Stimulated activated effector memory CD8-positive, alpha-beta T cell treated with anti-CD3 and anti-CD28 coated beads, Interleukin-12 subunit alpha, Interleukin-12 subunit beta, amount 100 ng/mL, for 72 hours (primary cell): ENCODE measurements at regions not wholly inside any gene's neighbourhood (a gene's known extent, or its start where the extent isn't known, plus 50 kb on each side); places are given as distances from the start of the nearest gene placed in this dataset.
"Not testable (repeated sequence)": the region's sequence is repeated elsewhere in the genome, so short reads cannot be mapped to it uniquely, and the experiment has no call there.

Experiments used
- ATAC-seq: fragments of 150-1000 bp; cut with Tn5 transposase; 2 replicates; pipeline ENCODE4 v1.10.0; 2021
- DNase-seq, 2 donors: peaks; one replicate each; pipeline ENCODE4 v3.0.0; 2021 to 2022; ENCODE audit warnings: low spot score in 2 of 2
- H3K27ac Mint-ChIP-seq: one replicate; pipeline ENCODE4 v1.8.0; 2022; ENCODE audit warnings: mild to moderate bottlenecking, mixed read lengths
- H3K36me3 Mint-ChIP-seq: one replicate; pipeline ENCODE4 v1.8.0; 2022; ENCODE audit warnings: mild to moderate bottlenecking, mixed read lengths
- H3K4me1 Mint-ChIP-seq: one replicate; pipeline ENCODE4 v1.8.0; 2022; ENCODE audit warnings: mixed read lengths
- H3K4me3 Mint-ChIP-seq: one replicate; pipeline ENCODE4 v1.8.0; 2022; ENCODE audit warnings: mild to moderate bottlenecking, mixed read lengths
- H3K9me3 Mint-ChIP-seq: one replicate; pipeline ENCODE4 v1.8.0; 2022; ENCODE audit warnings: mixed read lengths

DNA sequence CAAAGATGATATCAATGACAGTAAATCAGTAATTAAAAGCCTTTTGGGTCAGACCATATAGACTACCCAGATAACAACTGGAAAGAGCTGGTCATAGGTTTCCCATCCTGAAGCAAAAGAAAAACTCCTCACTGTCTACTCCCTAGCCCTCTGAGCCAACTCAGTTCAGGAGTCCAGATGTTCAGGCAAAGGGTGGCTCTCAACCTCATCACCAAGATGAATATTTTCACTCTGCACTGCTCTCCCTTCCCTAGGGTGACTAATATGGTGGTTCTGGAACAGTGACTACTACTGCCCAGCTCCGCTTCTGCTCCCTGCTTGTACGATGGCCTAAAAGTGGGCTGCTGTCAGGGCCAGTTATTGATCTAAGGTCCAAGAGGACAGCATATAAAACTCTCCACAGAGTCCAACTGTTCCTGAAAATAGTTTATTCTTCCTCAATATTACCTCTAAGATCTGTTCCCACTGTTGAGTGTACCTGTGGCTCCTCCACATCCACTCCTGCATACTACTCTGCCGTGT lies 263.4 kb upstream of the SLC30A5 start:
- H3K4me3 Mint-ChIP-seq, result no peak overlapping the region
- ATAC-seq (no peak), DNase-seq (no peak)
- H3K27ac Mint-ChIP-seq, result no peak overlapping the region
- no peaks in the 10 kb centered on the region for H3K36me3 Mint-ChIP-seq
- H3K4me1 Mint-ChIP-seq, result no peaks in the 10 kb centered on the region
- no peaks in the 10 kb centered on the region for H3K9me3 Mint-ChIP-seq

DNA sequence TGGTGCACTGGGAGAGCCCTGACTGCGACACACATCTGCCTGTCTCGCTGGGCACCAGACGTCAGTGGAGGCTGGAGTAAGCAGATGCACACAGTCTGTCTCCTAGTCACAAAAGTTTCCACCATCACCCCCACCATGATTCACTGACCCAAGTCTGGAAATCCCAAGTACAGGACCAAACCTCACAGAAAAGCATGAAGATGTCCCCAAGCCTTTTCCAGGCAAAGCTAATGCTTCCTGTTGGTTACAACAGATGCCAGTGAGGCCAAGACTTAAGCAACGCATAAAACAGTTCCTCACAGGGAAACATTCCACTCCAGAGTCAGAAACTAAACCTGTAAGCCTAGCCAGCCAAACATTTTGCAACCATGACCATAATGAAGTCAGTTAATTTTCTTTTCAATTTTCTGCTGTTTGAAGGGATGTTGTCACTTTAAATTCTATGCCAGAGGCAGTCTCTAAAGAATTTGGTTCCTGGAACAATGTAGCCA lies 259.3 kb upstream of the SLC30A5 start:
- no peak overlapping the region for H3K4me3 Mint-ChIP-seq
- H3K4me1 Mint-ChIP-seq, result no peaks in the 10 kb centered on the region
- no peaks in the 10 kb centered on the region for H3K9me3 Mint-ChIP-seq
- no peaks in the 10 kb centered on the region for H3K36me3 Mint-ChIP-seq
- ATAC-seq (no peak), DNase-seq (no peak)
- no peak overlapping the region for H3K27ac Mint-ChIP-seq

DNA sequence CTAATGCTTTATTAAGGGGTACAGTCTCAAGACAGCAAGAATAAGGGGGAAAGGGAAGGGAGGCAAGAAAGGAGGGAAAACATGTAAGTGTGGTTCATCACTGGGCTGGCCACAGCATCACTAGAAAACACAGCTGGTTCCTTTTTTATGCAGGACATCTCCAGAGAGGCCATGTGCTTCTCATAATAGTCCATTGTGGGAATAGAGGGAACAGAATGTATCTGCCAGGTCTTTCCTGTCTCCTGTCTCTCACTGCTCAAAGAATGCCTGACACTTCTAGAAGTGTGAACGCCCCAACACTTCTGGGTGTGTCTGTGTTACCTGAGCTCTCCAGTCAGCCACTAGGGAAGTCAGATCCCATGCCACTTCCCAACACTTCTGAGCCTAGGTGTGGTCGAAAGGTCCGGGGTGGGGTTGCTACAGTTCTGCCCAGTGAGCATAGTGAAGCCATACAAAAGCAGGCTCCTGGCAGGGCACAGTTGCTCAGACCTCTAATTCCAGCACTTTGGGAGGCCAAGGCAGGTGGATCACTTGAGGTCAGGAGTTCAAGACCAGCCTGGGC lies 255.6 kb upstream of the SLC30A5 start:
- no peaks in the 10 kb centered on the region for H3K4me1 Mint-ChIP-seq
- DNase-seq, result no peak
- H3K36me3 Mint-ChIP-seq, result no peaks in the 10 kb centered on the region
- no peaks in the 10 kb centered on the region for H3K9me3 Mint-ChIP-seq
- no peak overlapping the region for H3K4me3 Mint-ChIP-seq
- no peak overlapping the region for H3K27ac Mint-ChIP-seq
- ATAC-seq, result no peak

GRCh38 chr5:68839019-68839552 lies 254.7 kb upstream of the SLC30A5 start:
- no peak for DNase-seq
- H3K27ac Mint-ChIP-seq, result no peak overlapping the region
- ATAC-seq, result no peak
- no peaks in the 10 kb centered on the region for H3K9me3 Mint-ChIP-seq
- H3K4me3 Mint-ChIP-seq, result no peak overlapping the region
- H3K4me1 Mint-ChIP-seq, result no peaks in the 10 kb centered on the region
- H3K36me3 Mint-ChIP-seq, result no peaks in the 10 kb centered on the region

DNA sequence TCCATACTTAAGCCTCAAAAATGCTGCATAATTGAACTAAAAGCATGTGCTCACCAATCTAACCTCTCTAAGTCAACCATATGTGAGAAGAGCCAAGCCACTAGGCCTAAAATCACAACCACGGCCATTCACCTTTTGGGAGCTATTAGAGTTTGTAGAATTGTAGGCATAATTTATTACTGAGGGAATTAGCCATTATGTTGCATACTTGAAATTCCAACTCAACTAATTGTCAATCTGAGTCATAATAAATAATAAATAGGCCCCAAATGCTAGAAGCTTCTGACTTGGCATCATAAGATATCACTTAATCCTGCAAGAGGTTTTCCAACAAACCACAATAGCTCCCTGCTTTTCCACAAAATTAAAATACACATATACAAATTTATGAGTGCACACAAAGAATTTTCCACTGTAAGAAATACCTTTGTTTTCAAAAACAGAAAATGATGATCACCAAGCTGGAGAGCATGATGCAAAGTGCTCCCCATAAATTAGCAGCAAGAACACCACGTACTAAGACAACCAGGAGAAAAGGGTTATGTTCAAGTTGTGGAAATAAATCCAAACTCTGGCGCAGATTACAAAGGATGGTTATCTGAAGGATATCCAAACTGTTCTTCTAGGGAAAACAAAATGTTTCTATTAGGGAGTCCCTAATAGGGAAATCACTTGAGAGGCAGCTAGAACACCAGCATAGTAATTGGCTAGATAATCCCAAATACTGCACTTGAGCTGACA lies 250.0 kb upstream of the SLC30A5 start:
- no peaks in the 10 kb centered on the region for H3K36me3 Mint-ChIP-seq
- no peaks in the 10 kb centered on the region for H3K9me3 Mint-ChIP-seq
- H3K4me1 Mint-ChIP-seq, result no peaks in the 10 kb centered on the region
- no peak overlapping the region for H3K4me3 Mint-ChIP-seq
- no peak overlapping the region for H3K27ac Mint-ChIP-seq
- DNase-seq (no peak), ATAC-seq (no peak)

- Mint-ChIP-seq H3K27ac (no peak overlapping the region), H3K36me3 (no peaks in the 10 kb centered on the region), H3K9me3 (no peaks in the 10 kb centered on the region), H3K4me3 (no peak overlapping the region), H3K4me1 (no peaks in the 10 kb centered on the region)
- DNase-seq (no peak), ATAC-seq (no peak)
These were observed 248.7 kb upstream of the SLC30A5 start for GRCh38 chr5:68845131-68845530.

DNA sequence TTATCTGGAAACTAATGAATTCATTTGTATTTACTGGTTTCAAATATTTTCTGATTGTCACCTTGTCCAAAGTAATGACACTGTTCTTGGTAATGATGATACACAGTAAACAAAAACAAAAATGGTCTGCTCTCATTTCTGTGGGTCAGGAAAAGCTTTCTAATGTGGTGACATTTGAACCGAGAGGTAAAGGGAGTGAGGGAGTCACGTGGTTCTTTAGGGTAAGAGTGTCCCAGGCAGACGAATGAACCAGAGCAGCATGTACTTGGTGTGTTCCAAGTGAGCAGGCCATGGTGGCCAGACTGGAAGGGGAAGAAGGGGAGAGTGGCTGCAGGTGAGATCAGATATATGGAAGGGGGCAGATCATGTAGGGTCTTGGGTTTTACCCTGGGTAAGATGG lies 247.0 kb upstream of the SLC30A5 start:
- no peak for ATAC-seq
- Mint-ChIP-seq H3K36me3 (no peaks in the 10 kb centered on the region), H3K4me1 (no peaks in the 10 kb centered on the region), H3K9me3 (no peaks in the 10 kb centered on the region), H3K27ac (no peak overlapping the region), H3K4me3 (no peak overlapping the region)
- no peak for DNase-seq

- no peak for DNase-seq
- no peak overlapping the region for H3K4me3 Mint-ChIP-seq
- no peaks in the 10 kb centered on the region for H3K36me3 Mint-ChIP-seq
- H3K4me1 Mint-ChIP-seq, result no peaks in the 10 kb centered on the region
- H3K27ac Mint-ChIP-seq, result no peak overlapping the region
- no peaks in the 10 kb centered on the region for H3K9me3 Mint-ChIP-seq
- ATAC-seq, result no peak
These were observed 245.7 kb upstream of the SLC30A5 start for GRCh38 chr5:68848091-68848490.

- no peaks in the 10 kb centered on the region for H3K9me3 Mint-ChIP-seq
- no peaks in the 10 kb centered on the region for H3K36me3 Mint-ChIP-seq
- no peak overlapping the region for H3K27ac Mint-ChIP-seq
- ATAC-seq, result no peak
- no peak overlapping the region for H3K4me3 Mint-ChIP-seq
- DNase-seq, result no peak
- H3K4me1 Mint-ChIP-seq, result no peaks in the 10 kb centered on the region
These were observed 244.7 kb upstream of the SLC30A5 start for GRCh38 chr5:68849103-68849502.

GRCh38 chr5:68849906-68850305 lies 243.9 kb upstream of the SLC30A5 start:
- H3K4me1 Mint-ChIP-seq, result no peaks in the 10 kb centered on the region
- H3K4me3 Mint-ChIP-seq, result no peak overlapping the region
- ATAC-seq (no peak), DNase-seq (no peak)
- no peaks in the 10 kb centered on the region for H3K36me3 Mint-ChIP-seq
- no peak overlapping the region for H3K27ac Mint-ChIP-seq
- H3K9me3 Mint-ChIP-seq, result no peaks in the 10 kb centered on the region

- DNase-seq (no peak), ATAC-seq (no peak)
- Mint-ChIP-seq H3K9me3 (peaks cover 3% of the 10 kb centered on the region), H3K27ac (no peak overlapping the region), H3K4me3 (no peak overlapping the region), H3K36me3 (no peaks in the 10 kb centered on the region), H3K4me1 (no peaks in the 10 kb centered on the region)
These were observed 232.7 kb upstream of the SLC30A5 start for GRCh38 chr5:68861099-68861498.

GRCh38 chr5:68862560-68862959 lies 231.3 kb upstream of the SLC30A5 start:
- H3K9me3 Mint-ChIP-seq, result peaks cover 3% of the 10 kb centered on the region
- H3K27ac Mint-ChIP-seq, result no peak overlapping the region
- no peak overlapping the region for H3K4me3 Mint-ChIP-seq
- no peaks in the 10 kb centered on the region for H3K4me1 Mint-ChIP-seq
- ATAC-seq (no peak), DNase-seq (no peak)
- H3K36me3 Mint-ChIP-seq, result no peaks in the 10 kb centered on the region

GRCh38 chr5:68865192-68865591 lies 228.6 kb upstream of the SLC30A5 start:
- H3K4me3 Mint-ChIP-seq, H3K9me3 Mint-ChIP-seq, H3K27ac Mint-ChIP-seq, H3K4me1 Mint-ChIP-seq, ATAC-seq, DNase-seq, H3K36me3 Mint-ChIP-seq: not testable (repeated sequence)

DNA sequence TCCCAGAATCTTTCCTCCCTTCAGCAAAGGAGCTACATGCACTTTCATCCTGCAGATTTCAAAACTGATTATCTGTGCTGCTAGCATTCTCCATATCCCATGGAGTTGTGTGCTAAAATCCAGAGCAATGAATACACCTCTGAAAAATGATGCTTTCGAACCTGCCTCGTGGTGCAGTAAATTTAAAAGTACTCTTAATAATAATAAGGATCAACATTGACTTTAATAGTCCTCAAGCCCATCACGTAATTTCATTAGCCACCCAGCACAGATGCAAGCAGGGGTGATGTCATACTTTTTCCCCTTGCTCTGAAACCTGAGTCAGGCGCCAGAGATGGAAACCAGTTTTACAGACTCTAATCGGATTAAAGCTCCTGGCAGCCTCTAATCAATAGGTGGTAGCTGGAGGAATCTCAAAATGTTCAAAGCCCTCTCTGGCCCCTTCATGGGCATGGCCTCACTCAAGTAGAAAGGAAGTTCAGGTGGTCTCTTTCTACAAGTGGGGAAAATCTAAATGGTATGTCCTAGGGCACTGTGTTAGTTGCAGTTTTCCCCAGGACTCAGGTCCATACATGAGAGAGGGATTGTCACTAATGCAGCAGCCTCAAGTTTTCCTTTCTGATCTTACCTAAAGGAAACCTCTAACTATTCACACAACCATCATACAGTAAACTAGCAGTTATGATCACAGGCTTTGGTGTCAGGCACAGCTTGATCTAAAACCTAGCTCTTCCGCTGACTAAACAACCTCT lies 221.6 kb upstream of the SLC30A5 start:
- no peaks in the 10 kb centered on the region for H3K4me1 Mint-ChIP-seq
- no peak overlapping the region for H3K27ac Mint-ChIP-seq
- ATAC-seq, result no peak
- no peak overlapping the region for H3K4me3 Mint-ChIP-seq
- no peaks in the 10 kb centered on the region for H3K36me3 Mint-ChIP-seq
- no peaks in the 10 kb centered on the region for H3K9me3 Mint-ChIP-seq
- DNase-seq, result no peak

- no peak overlapping the region for H3K27ac Mint-ChIP-seq
- H3K4me1 Mint-ChIP-seq, result no peaks in the 10 kb centered on the region
- no peak for DNase-seq
- no peak for ATAC-seq
- H3K9me3 Mint-ChIP-seq, result no peaks in the 10 kb centered on the region
- no peak overlapping the region for H3K4me3 Mint-ChIP-seq
- H3K36me3 Mint-ChIP-seq, result no peaks in the 10 kb centered on the region
These were observed 220.6 kb upstream of the SLC30A5 start for GRCh38 chr5:68873198-68873597.
